Ishikawa (cell line): ENCODE measurements at regions not wholly inside any gene's neighbourhood (a gene's known extent, or its start where the extent isn't known, plus 50 kb on each side); places are given as distances from the start of the nearest gene placed in this dataset.

ENCODE experiments used
- CEBPB ChIP-seq: IDR thresholded peaks from 2 replicates; pipeline ENCODE4 v1.6.1; 2012
- CREB1 ChIP-seq: IDR thresholded peaks from 2 replicates; pipeline ENCODE4 v1.6.1; 2012; ENCODE audit warnings: low read depth
- EGR1 ChIP-seq: IDR thresholded peaks from 2 replicates; pipeline ENCODE4 v1.6.1; 2012
- EP300 ChIP-seq: IDR thresholded peaks from 2 replicates; pipeline ENCODE4 v1.6.1; 2012; ENCODE audit warnings: borderline replicate concordance
- FOXM1 ChIP-seq: IDR thresholded peaks from 2 replicates; pipeline ENCODE4 v1.6.1; 2012; ENCODE audit warnings: low read depth, borderline replicate concordance
- NFIC ChIP-seq: IDR thresholded peaks from 2 replicates; pipeline ENCODE4 v1.6.1; 2012
- RAD21 ChIP-seq: IDR thresholded peaks from 2 replicates; pipeline ENCODE4 v1.6.1; 2012; ENCODE audit warnings: low read depth
- TAF1 ChIP-seq: IDR thresholded peaks from 2 replicates; pipeline ENCODE4 v1.6.1; 2012; ENCODE audit warnings: low read depth, mild to moderate bottlenecking
- TCF12 ChIP-seq: IDR thresholded peaks from 2 replicates; pipeline ENCODE4 v1.6.1; 2012; ENCODE audit warnings: low read depth
- TEAD4 ChIP-seq: IDR thresholded peaks from 2 replicates; pipeline ENCODE4 v1.6.1; 2012
- YY1 ChIP-seq: IDR thresholded peaks from 2 replicates; pipeline ENCODE4 v1.6.1; 2012; ENCODE audit warnings: low read depth
- ZBTB7A ChIP-seq: IDR thresholded peaks from 2 replicates; pipeline ENCODE4 v1.6.1; 2012; ENCODE audit warnings: low read depth
- TF ChIP-seq, protein P1 (sequence below): IDR thresholded peaks from 2 replicates; pipeline ENCODE4 v1.6.1; 2012
- TF ChIP-seq, protein P2 (sequence below): IDR thresholded peaks from 2 replicates; pipeline ENCODE4 v1.6.1; 2012
- TF ChIP-seq, protein P3 (sequence below): IDR thresholded peaks from 2 replicates; pipeline ENCODE4 v1.6.1; 2012; ENCODE audit warnings: low read depth, mild to moderate bottlenecking

DNA sequence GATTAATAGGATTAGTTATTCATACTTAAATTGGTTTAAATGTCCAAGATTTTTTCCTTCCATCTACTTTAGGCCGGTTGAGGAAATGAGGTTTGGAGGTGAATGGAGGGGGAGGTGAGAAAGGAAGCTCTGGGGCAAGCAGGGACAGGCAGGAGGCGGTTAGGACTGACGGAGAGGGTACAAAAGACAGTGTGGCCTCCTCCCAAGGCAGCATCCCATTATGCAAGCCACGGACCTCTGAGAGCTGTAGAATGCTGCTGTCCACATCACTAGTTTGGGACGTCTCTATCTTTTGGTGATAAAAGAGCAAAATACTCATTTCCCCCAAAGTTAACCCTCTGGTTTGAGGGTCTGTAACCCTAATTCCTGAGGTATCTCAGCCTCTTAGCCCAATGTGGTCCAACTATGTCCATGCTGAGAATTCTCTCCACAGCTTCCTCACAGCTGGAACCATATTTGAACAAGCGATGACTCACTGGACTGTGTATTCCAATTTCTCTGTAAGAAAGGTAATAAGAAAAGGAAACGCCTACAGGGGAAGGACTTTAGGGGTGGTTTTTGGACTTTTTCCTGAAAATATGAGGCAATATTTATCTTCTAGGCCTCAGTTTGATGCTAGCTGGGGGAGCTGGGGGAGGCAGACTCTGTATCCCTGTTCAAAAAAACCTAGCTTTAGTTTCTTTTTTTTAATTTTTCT is 172.2 kb downstream of the TFAP2B start:
- TF ChIP-seq EGR1 = no peak
- no peak for TF ChIP-seq YY1
- no peak for TF ChIP-seq NFIC
- TF ChIP-seq RAD21 = no peak
- TF ChIP-seq TAF1 = no peak
- TF ChIP-seq FOXM1 = no peak
- no peak for TF ChIP-seq TCF12
- TF ChIP-seq, protein P1, sequence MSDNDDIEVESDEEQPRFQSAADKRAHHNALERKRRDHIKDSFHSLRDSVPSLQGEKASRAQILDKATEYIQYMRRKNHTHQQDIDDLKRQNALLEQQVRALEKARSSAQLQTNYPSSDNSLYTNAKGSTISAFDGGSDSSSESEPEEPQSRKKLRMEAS = no peak
- no peak for TF ChIP-seq ZBTB7A
- no peak for TF ChIP-seq CEBPB
- TF ChIP-seq, protein P2, sequence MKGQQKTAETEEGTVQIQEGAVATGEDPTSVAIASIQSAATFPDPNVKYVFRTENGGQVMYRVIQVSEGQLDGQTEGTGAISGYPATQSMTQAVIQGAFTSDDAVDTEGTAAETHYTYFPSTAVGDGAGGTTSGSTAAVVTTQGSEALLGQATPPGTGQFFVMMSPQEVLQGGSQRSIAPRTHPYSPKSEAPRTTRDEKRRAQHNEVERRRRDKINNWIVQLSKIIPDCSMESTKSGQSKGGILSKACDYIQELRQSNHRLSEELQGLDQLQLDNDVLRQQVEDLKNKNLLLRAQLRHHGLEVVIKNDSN = no peak
- TF ChIP-seq EP300 = no peak
- TF ChIP-seq, protein P3, sequence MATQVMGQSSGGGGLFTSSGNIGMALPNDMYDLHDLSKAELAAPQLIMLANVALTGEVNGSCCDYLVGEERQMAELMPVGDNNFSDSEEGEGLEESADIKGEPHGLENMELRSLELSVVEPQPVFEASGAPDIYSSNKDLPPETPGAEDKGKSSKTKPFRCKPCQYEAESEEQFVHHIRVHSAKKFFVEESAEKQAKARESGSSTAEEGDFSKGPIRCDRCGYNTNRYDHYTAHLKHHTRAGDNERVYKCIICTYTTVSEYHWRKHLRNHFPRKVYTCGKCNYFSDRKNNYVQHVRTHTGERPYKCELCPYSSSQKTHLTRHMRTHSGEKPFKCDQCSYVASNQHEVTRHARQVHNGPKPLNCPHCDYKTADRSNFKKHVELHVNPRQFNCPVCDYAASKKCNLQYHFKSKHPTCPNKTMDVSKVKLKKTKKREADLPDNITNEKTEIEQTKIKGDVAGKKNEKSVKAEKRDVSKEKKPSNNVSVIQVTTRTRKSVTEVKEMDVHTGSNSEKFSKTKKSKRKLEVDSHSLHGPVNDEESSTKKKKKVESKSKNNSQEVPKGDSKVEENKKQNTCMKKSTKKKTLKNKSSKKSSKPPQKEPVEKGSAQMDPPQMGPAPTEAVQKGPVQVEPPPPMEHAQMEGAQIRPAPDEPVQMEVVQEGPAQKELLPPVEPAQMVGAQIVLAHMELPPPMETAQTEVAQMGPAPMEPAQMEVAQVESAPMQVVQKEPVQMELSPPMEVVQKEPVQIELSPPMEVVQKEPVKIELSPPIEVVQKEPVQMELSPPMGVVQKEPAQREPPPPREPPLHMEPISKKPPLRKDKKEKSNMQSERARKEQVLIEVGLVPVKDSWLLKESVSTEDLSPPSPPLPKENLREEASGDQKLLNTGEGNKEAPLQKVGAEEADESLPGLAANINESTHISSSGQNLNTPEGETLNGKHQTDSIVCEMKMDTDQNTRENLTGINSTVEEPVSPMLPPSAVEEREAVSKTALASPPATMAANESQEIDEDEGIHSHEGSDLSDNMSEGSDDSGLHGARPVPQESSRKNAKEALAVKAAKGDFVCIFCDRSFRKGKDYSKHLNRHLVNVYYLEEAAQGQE = no peak
- no peak for TF ChIP-seq CREB1

DNA sequence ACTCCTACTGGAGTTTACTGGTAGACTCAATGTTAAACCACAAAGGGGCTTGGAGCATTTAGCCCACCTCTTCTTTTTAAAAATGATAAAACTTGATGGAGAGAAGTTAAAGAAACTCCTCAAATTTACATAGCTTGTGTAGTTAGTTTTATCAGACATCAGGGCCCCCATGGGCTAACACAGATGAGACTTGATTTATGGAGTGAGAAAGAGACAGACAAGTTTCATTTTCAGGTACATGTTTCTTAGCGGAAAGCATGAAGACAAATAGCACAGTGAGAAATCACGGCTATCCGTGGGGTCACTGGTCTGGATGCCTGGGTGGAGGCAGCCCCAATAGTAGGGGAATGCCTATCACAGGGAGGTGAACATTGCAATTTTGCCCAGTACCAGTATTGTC is 173.6 kb downstream of the TFAP2B start:
- TF ChIP-seq RAD21 (no peak), FOXM1 (no peak)

DNA sequence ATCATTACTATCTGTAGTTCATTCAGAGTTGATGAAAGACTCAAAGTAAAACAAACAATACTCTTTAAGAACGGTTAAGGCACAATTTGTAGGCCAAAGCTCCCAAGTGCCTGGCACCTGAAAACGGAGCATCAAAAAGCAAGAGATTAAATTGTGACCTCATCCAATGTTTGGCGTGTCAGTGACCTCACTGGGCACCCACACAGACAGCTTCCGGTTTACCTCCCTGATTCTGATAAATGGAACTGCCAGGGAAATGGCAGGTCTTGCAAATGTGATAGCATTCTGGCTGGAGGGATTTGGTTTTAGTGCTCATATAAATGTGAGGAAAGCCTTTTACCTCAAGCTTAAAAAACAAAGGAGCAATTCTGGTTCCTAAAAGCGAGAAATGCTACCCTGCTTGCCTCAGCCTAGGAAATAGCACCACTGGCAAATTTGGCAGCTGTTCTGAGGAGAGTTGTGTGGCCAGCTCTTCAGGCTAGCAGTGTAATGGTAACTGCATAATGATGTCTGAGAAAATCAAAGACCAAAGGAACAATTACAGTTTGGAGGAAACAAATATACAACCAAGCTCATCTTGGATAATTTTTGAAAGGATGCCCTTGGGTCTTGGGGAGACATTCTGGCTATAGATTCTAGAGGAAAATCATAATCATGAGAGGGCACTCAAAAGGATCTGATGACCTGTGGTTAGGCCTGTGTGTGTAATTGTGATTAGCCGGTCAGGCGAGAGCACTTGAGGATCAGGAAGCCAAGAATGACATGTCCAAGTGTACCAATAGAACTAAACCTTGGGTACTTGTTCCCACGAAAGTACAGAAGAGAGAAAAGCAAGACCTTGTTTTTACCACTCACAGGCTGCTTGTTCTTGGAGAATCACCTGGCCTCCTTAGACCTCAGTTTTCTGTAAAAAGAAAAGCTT is 174.3 kb downstream of the TFAP2B start:
- TF ChIP-seq EP300 (no peak), ZBTB7A (no peak), CREB1 (no peak), TEAD4 (no peak), RAD21 (no peak), TCF12 (no peak), FOXM1 (no peak), NFIC (no peak), EGR1 (no peak), CEBPB (no peak), TAF1 (no peak), YY1 (no peak)
- TF ChIP-seq, protein P3 = no peak
- TF ChIP-seq, protein P2 = no peak
- TF ChIP-seq, protein P1 = no peak

DNA sequence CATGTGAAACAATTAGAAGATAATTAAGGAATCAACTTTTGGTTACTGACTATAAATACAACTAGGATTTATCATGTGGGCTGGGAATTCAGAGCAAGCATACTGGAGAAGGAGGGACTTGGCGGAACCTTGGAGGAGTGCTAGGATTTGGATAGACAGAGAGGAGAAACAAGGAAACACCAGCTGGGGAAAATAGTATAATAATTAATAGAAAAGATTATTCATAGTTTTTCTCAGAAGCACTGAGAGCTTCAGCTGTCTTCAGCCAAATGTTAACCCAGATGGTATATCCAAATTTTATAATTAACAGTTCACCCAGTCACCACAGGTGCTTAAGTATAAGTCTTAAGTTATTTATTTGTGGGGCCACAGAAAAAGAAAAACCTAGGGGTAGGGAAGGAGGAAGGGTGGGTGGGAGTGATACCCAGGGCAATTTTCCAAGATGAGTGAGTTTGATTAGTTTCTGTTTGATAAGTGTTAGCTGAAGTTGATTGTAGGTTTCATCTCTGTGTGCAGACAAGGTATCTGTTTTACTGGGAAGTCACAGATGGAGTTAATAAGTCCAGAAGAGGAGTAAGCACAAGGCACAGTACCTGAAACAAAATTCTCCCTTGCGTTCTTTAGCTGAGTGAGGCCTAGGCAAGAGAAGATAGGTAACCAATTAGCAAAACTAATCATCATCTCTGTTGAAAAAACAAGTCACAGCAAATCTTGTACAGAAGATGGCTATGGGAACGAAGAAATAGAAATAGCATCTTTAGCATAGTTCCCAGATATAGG is 175.5 kb downstream of the TFAP2B start:
- TF ChIP-seq CREB1 (no peak), RAD21 (no peak), CEBPB (no peak), FOXM1 (no peak), TEAD4 (no peak)
- TF ChIP-seq, protein P1 = no peak
- TF ChIP-seq, protein P3 = no peak
